ENCODE measurements at regions not wholly inside any gene's neighbourhood (a gene's known extent, or its start where the extent isn't known, plus 50 kb on each side); places are given as distances from the start of the nearest gene placed in this dataset.

DNA sequence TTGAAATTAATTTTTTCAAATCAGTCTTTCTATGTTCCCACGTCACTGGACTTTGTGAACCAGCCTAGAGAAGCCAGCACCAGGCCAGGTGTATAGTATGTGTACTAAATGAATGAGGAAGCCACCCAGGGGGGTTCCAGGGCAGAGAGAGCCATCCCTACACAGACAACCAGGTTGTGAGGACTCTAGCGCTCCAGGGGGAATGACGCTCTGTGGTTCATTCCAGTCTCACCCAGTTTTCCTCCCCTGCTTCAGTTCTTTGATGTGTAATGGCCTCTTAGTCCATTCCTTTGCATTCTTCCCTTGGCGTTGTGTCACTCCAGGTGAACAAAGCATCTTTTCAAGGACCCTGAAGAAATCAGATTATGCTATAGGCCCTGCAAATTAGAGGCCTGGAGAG lies 330.6 kb downstream of the NSG2 start:
- DNase-seq (ENCODE audit: low spot score): no peak

DNA sequence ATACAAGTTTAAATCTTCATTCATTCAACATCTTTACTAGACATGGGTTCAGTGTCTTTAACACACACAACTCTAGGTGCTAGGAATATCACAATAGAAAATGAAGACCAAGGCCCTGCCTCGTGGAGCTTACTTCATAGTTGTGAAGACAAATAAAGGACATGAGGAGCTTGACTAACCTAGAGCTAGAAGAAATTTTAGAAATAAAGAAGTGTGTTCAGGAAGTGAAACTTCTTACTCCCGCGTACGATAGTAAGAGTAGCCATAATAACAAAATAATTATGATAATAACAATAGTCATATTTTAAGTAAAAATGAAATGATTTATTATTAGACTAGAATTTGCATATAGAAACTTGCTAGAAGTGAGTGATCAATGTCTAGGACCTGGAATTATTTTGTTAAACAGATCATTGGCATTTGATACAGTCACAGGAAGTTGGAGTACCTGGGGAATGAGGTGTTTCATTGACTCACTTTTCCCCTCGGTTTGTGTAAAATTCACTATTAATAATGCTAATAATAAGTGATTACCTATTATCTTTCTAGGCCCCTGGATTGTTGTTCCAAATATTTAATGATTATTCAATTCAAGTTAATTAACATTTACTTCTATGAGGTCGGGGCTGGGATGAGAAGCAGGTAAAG lies 331.3 kb downstream of the NSG2 start:
- DNase-seq (ENCODE audit: low spot score): no peak

- DNase-seq (ENCODE audit: low spot score): no peak
Observed at GRCh38 chr5:174378121-174378874, 332.8 kb downstream of the NSG2 start.

DNA sequence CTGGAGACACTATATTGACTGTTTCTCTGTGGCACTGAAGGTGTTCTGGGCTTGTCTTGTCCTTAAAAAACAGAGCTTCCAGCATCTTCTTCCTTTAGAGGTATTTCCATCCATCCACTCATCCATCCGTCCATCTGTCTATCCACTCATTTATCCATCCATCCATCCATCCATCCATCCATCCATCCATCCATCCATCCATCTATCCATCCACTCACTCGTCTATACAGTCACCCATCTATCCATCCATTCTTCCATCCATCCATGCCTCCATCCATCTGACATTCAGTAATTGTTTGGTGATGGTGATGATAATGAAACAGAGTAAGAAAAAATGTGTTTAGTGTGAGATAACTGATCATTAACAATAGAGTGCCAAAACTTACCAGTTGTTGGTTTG lies 334.8 kb downstream of the NSG2 start:
- no peak for DNase-seq (ENCODE audit: low spot score)

DNA sequence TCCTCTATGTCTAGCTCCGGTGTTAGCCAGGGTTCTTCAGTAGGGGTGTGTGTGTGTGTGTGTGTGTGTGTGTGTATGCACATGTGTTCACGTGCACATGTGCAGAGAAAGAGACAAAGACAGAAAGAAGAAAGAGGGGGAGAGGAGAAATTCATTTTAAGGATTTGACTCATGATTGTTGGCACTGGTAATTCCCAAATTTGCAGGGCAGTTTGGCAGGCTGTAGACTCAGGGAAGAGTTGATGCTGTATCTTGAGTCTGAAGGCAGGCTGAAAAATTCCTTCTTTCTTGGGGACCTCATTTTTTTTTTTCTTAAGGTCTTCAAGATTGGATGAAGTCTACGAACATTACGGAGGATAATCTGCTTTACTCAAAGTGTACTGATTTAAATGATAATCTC lies 335.7 kb downstream of the NSG2 start:
- no peak for DNase-seq (ENCODE audit: low spot score)

GRCh38 chr5:174383210-174384167 lies 338.0 kb downstream of the NSG2 start:
- DNase-seq (ENCODE audit: low spot score): no peak

DNA sequence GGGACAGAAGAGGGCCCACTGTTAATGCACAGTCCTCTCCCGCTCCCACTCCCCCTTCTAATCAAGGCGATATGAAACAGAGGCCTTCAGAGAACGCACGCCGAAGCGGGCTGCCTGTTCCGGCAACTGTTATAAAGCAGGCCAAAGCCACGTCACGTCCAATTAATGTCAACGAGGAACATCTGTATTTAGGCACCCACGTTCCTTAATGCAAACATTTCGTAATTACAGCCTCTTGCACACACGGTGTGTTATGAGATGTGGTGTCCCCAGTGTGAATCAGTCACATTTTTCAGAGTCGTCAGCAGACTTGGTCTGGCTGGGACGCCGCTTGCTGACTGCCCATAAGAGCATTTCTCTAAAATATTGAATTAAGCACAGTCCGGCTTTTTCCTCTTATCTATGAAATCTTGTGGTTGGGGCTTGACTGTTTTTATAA lies 339.0 kb downstream of the NSG2 start:
- no peak for DNase-seq (ENCODE audit: low spot score)

DNA sequence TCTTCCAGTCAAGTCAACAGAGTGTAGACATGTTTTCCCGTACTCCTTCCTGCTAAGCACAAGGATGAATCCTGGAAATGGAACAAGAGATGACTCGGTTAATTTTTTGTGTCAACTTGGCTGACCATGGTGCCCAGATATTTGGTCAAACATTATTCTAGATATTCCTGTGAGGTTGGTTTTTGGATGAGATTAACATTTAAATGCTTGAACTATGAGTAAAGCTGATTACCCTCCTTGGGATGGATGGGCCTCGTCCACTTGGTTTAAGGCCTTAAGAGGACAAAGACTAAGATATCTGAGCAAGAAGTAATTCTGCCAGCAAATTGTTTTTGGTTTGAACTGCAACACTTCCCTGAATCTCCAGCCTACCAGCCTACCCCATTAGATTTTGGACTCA lies 338.1 kb upstream of the MSX2 start:
- no peak for DNase-seq (ENCODE audit: low spot score)

GRCh38 chr5:174386846-174387245 lies 337.5 kb upstream of the MSX2 start:
- no peak for DNase-seq (ENCODE audit: low spot score)

GRCh38 chr5:174387448-174387847 lies 336.9 kb upstream of the MSX2 start:
- DNase-seq (ENCODE audit: low spot score): no peak

DNA sequence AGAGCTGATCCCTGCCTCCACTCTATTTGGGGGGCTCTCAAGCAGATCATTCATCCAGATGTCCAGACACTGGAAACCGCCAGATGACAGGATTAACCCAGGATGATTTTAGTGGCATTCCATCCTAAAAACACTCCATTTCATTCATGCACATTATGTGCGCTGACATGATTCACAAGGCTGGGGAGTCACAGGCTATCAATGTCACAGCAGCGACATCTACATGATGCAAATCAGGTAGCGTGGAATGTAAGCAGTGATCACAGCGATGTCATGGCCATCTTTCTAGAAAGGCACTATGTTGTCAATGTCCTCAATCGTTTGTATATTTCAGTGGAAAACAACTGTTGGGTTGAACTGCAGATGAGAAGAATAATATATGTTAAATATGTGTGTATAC lies 331.5 kb upstream of the MSX2 start:
- no peak for DNase-seq (ENCODE audit: low spot score)

DNA sequence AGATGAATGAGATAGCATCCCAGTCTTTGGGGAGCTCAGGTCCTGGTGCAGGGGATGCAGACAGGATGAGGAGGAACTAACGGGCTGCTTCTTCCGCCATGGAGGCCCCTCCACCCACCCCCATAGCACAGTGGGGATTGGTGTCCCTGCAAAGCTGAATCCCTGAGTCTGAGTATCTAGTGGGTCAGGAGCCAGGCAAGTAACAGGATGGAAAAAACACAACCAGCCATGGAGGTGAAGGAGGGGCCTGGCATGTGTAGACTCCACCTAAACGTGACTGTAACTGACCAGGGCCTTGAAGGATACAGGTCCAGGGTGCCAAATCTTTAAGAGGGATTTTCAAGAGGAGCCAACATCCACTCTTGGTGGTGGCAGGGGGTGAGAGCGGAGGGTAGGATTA lies 327.8 kb upstream of the MSX2 start:
- DNase-seq (ENCODE audit: low spot score): no peak

DNA sequence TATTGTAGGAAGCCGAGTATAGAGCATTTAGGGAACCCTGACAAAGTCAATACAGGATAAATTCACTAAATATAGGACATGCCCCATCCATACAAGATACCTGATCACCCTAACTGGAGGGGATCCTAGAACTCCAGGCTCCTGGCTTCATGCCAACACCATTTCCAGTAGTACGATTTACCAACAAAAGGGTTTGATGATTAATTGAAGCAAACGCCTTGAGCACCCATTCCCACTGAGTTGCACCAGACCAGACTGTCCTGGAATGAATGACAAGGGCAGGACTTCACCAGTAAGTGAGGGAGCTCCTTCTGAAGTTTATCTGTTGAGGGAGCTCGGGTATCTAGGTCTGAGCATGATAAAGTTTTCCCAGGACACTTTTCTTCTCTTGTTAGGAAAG lies 327.2 kb upstream of the MSX2 start:
- DNase-seq (ENCODE audit: low spot score): no peak

GRCh38 chr5:174398171-174398570 lies 326.2 kb upstream of the MSX2 start:
- DNase-seq (ENCODE audit: low spot score): no peak

- DNase-seq (ENCODE audit: low spot score): no peak
Observed at GRCh38 chr5:174399411-174399810, 325.0 kb upstream of the MSX2 start.

- no peak for DNase-seq (ENCODE audit: low spot score)
Observed at GRCh38 chr5:174400461-174400860, 323.9 kb upstream of the MSX2 start.

DNA sequence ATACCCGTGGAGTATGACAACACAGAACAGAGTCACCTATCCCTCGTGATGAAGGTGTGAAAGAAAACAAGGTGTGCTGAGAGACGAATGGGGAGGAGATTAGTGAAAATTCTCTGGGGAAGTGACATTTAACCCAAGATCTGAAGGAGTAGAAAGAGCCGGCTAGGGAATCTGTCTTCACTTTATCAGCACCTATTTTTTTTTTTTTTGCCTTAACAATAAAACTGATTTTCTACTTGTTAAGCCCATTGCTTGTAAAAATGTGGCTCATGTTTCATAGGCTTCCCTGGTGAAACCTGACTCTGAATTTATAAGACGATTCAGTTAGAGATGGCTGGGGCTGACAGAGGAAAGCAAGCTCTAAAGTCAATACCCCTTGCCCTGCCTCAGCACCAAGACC lies 322.6 kb upstream of the MSX2 start:
- DNase-seq (ENCODE audit: low spot score): no peak

DNA sequence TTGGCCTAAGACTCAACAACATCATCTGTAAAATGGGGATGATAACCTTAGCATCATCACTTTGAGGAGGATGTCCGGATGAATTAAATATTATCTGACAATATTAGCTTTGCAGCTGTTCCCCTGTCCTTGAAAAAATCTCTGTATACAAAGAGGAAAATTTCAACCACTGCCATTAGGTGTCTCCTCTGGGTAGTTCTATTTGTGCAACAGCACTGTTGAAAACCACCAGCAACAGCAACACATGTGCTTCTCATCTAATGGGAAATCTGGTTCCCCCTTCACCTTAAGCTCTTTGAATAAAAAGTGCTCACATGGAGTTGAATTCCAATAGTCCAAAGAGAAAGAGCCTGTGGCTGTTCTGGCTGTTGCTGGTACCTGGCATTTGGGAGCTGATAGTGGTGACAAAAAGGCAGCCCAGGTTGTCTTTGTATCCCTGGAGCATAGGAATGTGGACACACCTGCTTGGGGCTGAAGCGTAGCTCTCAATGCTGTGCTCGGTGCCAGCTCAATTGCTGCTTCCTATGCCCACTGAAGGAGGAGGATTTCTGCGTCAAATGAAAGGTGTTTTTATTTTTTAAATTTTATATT lies 322.1 kb upstream of the MSX2 start:
- no peak for DNase-seq (ENCODE audit: low spot score)

- no peak for DNase-seq (ENCODE audit: low spot score)
Observed at GRCh38 chr5:174404848-174405247, 319.5 kb upstream of the MSX2 start.

GRCh38 chr5:174409070-174409469 lies 315.3 kb upstream of the MSX2 start:
- DNase-seq (ENCODE audit: low spot score): no peak

DNA sequence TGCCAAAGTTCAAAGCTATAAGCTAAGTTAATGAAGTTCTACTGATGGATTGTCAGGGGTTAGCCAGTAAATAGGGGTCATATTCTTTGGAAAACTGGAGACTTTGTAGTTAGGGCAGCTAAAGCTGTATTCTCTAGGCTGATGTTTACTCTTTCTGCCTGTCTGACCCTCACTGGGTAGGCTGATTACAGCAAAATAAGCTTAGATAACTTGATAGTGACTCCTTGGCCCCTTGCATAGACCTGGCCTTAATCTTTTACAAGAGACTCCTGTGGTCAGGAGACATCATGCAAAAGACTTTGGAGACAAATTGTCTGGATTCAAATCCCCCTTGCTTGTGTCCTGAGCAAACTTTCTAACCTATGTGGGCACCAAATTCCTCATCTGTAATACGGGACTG lies 314.4 kb upstream of the MSX2 start:
- no peak for DNase-seq (ENCODE audit: low spot score)

DNA sequence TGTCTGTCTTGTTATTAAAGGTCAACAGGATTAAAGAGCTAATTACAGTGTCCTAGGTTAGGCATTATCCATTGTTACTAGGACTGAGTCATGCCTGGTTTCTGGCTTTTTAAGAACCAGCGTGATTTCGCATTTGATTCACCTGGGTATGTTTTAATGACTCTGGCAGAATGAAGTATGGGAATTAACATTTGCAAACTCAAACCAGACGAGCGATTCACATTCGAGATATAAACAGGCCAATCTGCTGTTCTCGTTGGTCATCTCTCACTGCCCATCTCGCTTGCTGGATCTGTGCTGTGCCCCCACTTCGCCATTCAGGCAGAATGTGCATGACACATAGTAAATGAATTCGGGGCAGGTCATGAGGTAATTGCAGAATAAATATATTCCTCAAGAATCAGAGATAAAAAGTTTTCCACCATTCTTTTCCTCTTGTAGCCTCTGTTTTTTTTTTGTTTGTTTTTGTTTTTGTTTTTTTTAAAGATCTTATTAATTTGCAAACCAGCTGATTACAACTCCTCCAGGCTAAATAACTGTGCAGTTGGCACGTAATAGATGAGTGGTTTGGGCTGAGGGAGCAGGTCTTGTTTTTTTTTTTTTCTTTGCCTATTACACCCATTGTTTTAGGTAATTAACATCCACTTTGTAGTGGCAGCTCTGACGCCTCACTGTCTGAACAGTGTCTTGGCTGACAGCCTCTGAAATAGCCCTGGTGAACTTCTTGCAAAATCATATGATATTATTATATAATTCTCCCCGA lies 313.5 kb upstream of the MSX2 start:
- no peak for DNase-seq (ENCODE audit: low spot score)

Data from hematopoietic multipotent progenitor cell treated with erythropoietin and hydrocortisone succinate and interleukin-3 and kit ligand, for 17 days (in vitro differentiated cells).